ENCODE measurements at regions not wholly inside any gene's neighbourhood (a gene's known extent, or its start where the extent isn't known, plus 50 kb on each side); places are given as distances from the start of the nearest gene placed in this dataset.

- no peak overlapping the region for H3K4me3 ChIP-seq (ENCODE audit: low read depth, low read length)
- TF ChIP-seq, protein P1, sequence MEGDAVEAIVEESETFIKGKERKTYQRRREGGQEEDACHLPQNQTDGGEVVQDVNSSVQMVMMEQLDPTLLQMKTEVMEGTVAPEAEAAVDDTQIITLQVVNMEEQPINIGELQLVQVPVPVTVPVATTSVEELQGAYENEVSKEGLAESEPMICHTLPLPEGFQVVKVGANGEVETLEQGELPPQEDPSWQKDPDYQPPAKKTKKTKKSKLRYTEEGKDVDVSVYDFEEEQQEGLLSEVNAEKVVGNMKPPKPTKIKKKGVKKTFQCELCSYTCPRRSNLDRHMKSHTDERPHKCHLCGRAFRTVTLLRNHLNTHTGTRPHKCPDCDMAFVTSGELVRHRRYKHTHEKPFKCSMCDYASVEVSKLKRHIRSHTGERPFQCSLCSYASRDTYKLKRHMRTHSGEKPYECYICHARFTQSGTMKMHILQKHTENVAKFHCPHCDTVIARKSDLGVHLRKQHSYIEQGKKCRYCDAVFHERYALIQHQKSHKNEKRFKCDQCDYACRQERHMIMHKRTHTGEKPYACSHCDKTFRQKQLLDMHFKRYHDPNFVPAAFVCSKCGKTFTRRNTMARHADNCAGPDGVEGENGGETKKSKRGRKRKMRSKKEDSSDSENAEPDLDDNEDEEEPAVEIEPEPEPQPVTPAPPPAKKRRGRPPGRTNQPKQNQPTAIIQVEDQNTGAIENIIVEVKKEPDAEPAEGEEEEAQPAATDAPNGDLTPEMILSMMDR (IDR thresholded peaks at IDR 0.05; ENCODE audit: low read depth, low read length) = no peak
These were observed 167.0 kb upstream of the ZNF507 start for GRCh38 chr19:32178401-32178800.

GRCh38 chr19:32178956-32179355 is 166.5 kb upstream of the ZNF507 start:
- TF ChIP-seq, protein P1 (IDR thresholded peaks at IDR 0.05; ENCODE audit: low read depth, low read length) = no peak
- no peak overlapping the region for H3K4me3 ChIP-seq (ENCODE audit: low read depth, low read length)

- TF ChIP-seq, protein P1 (IDR thresholded peaks at IDR 0.05; ENCODE audit: low read depth, low read length) = no peak
- H3K4me3 ChIP-seq (ENCODE audit: low read depth, low read length) = no peak overlapping the region
These were observed 164.0 kb upstream of the ZNF507 start for GRCh38 chr19:32181216-32181920.

DNA sequence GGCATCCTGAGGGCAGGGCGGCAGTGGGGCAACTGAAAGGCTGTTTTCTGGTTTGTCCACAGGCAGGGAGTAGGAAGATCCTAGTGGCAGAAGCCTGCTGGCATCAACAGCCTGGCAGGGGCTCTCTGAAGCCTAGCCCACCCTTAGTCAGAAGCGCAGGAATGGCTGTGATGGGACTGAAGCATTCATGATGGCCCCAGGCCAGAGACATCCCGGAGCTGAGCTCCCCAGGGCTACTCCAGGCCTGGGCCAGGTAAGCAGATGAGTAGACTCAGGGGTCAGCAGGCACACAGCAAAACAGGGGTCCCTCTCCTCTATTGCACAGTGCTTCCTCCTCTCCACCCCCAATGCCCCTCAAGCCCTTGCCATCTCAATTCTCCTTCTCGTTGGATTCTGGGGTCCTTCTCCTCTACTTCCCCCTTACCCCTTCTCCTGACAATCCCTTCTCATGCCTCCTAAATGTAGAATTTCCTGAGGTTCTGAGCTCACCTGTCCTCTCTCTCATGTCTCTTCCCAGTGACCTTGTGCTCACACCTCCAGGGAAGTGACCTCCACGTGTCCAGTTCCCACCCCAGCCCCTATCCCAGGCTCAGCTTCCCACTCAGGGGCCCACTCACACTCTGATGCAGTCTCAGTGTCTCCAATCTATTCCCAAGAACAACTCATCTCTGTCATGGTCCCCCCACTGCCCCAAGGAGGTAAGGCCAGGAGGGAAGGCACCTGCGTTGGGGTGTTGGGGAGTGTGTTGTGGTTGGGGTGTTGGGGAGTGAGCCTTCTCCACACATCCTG is 158.7 kb upstream of the ZNF507 start:
- H3K4me3 ChIP-seq (ENCODE audit: low read depth, low read length) = no peak overlapping the region

GRCh38 chr19:32188921-32189320 is 156.5 kb upstream of the ZNF507 start:
- TF ChIP-seq, protein P1 (IDR thresholded peaks at IDR 0.05; ENCODE audit: low read depth, low read length) = no peak
- H3K4me3 ChIP-seq (ENCODE audit: low read depth, low read length) = no peak overlapping the region

More for the DNA sequence above, 158.7 kb upstream of the ZNF507 start:
- TF ChIP-seq, protein P1 (IDR thresholded peaks at IDR 0.05; ENCODE audit: low read depth, low read length) = no peak

DNA sequence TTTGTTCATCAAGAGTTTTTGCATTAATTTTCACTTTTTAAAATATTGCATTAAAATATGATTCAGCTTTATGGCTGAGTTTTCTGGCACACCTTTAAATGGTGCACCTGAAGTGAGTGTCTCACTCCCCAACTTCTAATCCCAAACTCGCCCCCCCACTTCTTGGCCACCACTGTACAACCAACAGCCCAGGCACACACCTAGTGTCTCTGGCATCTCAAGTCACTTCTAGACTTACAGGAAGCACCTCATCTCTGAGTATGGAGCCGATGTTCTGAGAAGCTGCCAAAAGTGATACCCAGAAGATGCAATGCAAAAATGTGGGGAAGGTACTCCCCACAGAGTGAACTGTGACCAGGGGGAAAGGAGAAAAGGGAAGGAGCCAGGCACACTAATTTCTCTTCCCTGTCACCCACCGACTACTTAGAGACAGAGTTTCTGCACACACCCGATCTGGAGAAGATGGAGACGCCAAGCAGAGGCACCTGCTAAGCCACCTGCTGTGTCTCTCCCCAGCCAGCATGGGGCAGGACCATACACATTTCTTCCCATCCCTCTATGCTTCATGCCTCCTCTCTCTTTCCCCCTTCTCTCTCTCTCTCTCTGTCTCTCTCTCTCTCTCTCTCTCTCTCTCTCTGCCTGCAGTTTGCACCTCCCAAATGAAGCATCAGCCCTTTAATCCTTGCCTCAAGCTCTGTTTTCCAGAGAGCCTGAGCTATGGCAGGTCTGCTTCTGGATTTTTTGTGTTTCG is 155.3 kb upstream of the ZNF507 start:
- H3K4me3 ChIP-seq (ENCODE audit: low read depth, low read length) = no peak overlapping the region
- TF ChIP-seq, protein P1 (IDR thresholded peaks at IDR 0.05; ENCODE audit: low read depth, low read length) = no peak

Data from WI38 (cell line).